GM12865 (cell line): ENCODE measurements at regions not wholly inside any gene's neighbourhood (a gene's known extent, or its start where the extent isn't known, plus 50 kb on each side); places are given as distances from the start of the nearest gene placed in this dataset.

Experiments
- DNase-seq: peaks from one replicate; pipeline ENCODE4 v3.0.0; 2010; ENCODE audit warnings: low read depth
- H3K4me3 ChIP-seq: 2 replicates; pipeline ENCODE4 v1.5.1; 2011; ENCODE audit warnings: mild to moderate bottlenecking, low read depth, low read length, control low read depth
- TF ChIP-seq, protein P1 (sequence below): IDR thresholded peaks from 2 replicates; pipeline ENCODE4 v1.5.1; 2011; ENCODE audit warnings: low read length, control low read depth, low read depth, inconsistent platforms; ENCODE audit not compliant: insufficient read depth; ENCODE audit errors: missing control alignments

DNA sequence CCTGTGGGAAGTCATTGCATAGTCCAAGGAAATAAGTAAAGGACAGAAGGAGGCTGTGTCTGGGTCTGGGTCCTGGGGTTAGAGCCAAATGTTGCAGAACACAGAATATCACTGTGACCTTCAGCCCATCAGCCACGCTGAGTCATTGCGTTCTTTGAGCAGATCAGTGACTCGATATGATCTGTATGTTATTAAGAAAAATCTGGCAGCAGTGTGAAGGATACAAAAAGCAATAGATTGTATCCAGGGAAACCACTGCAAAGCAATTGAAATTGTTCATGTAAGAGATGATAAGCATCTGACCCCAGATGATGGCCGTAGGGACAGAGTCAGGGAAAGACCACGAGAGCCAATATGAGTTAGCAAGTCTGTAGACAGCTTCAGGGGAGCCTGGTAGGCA lies 1575.1 kb upstream of the SLC10A2 start:
- TF ChIP-seq, protein P1, sequence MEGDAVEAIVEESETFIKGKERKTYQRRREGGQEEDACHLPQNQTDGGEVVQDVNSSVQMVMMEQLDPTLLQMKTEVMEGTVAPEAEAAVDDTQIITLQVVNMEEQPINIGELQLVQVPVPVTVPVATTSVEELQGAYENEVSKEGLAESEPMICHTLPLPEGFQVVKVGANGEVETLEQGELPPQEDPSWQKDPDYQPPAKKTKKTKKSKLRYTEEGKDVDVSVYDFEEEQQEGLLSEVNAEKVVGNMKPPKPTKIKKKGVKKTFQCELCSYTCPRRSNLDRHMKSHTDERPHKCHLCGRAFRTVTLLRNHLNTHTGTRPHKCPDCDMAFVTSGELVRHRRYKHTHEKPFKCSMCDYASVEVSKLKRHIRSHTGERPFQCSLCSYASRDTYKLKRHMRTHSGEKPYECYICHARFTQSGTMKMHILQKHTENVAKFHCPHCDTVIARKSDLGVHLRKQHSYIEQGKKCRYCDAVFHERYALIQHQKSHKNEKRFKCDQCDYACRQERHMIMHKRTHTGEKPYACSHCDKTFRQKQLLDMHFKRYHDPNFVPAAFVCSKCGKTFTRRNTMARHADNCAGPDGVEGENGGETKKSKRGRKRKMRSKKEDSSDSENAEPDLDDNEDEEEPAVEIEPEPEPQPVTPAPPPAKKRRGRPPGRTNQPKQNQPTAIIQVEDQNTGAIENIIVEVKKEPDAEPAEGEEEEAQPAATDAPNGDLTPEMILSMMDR: no peak
- no peak overlapping the region for H3K4me3 ChIP-seq
- no peak for DNase-seq

DNA sequence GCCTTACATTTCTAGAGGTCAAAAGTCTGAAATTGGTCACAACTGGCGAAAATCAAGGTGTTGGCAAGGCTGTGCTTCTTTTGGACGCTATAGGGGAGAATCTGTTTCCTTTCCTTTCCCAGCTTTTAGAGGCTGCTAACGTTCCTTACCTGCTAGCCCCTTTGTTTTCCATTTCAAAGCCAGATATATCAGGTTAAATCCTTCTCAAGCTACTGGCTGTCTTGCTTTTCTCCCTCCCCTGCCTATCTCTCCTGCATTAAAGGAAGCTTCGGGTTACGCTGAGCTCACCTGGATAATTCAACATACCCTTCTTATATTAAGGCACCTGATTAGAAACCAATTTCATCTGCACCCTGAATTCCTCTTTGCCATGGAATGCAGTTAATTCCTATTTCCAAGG lies 1569.7 kb upstream of the SLC10A2 start:
- no peak for DNase-seq
- no peak overlapping the region for H3K4me3 ChIP-seq
- TF ChIP-seq, protein P1: no peak

DNA sequence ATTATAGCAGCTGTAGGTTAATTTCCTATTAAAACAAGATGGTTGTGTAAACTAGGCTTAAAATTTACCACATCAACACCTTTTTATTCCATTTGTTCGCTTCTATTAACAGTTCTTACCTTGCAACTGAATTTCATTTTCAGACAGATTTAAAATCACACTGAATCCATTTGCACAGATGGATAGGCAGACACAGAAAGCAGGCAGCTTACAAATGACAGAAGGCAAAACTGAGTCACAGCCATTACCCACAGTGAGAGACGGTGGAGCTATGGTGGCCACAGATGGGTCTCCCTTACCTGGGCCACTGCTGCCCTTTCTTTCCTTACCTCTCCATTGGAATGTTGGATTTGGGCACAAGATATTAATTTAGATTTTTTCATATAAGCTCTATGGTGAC lies 1567.8 kb upstream of the SLC10A2 start:
- H3K4me3 ChIP-seq: no peak overlapping the region
- TF ChIP-seq, protein P1: no peak
- no peak for DNase-seq

DNA sequence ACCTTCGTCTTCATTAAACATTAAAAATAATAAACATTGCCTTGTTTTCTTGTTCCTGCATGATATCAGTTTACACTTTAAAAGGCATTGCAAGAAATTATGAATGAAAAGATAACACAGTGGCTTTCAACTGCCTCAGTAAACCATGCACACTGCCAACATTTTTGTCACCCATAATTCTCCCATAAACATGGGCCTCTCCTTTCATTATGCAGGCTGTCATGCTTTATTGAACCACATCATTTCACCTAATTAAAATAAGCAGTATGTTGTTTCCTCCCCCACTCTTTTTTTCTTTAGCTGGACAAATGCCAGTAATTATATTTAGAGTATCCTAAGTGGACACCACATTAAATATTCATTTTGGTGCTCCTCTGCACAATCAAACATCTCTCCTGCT lies 1566.5 kb upstream of the SLC10A2 start:
- no peak for DNase-seq
- TF ChIP-seq, protein P1: no peak
- no peak overlapping the region for H3K4me3 ChIP-seq

DNA sequence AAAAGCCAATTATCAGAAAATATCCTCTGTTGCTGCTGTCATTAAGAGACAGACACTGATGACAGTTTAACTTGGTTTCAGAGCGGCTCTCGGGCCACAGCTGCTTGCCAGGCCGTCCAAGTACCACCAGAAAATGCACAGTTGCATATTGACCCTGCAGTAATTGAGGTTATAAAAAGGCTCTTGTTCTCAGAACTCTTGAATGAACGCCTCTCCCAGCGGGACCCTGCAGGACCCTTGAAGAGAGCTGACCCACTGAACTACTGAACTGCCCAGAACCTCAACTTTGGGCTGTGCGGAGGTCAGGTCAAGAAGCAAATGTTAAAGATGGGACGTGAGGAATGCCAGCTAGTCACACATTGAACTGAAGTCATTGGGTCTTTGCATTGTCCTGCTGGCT lies 1559.0 kb upstream of the SLC10A2 start:
- no peak for DNase-seq
- TF ChIP-seq, protein P1: no peak
- H3K4me3 ChIP-seq: no peak overlapping the region

DNA sequence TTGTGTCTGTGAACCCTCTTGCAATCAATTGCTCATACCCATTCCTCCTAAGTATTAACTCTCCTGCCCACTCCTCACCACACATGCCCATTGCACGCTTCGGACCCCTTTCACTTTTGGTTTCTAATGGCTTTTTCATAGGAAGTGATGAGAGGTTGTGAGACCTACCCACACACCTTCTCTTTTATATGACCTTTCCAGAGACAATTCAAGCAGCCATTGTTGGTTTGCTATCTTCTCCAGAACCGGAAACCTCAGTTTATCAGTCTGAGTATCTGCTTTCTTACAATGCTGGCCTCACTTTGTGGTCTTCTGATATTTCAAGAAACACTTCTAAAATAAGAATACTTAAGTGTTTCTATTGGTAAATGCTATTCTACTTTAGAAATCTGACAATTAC lies 1550.8 kb upstream of the SLC10A2 start:
- DNase-seq: peak; percentile 3
- TF ChIP-seq, protein P1: no peak
- no peak overlapping the region for H3K4me3 ChIP-seq

DNA sequence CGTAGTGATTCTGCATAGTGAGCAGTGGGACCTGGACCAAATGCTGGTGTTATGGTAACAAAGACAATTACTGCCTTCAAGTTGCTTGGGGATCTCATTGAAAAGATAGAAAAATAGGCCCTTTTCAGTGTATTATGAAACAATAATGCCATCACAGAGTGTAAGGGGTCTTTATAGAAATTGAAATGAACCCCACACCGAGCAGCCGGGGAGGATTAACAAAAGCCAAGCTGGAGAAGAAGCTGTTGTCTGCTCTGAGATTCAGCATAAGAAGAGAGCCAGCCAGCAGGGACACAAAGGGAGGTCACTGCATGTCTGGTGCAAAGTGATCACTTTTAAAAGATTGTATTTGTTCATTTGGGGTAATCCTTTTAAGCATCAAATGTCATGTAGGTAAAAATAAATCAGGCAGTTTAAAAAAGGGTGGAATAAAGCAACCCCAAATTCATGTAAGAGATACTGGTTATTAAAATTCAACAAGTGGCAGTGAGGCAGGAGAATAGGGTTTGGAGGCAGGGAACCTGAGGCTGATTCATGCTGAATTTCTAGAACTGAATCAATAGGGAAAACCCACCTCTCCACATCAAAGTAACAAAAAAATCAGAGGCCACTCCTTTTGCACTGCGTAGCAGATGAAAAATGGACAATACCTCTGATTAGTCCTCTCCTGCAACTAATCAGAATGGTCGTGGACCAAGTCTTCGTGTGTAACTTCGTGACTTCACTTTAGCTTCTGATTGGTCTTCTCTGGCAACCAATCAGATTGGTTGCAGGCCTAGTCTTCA lies 1548.3 kb upstream of the SLC10A2 start:
- no peak overlapping the region for H3K4me3 ChIP-seq
- TF ChIP-seq, protein P1: no peak
- DNase-seq: no peak
